Dermis blood vessel endothelial cell (primary cell): ENCODE measurements at regions not wholly inside any gene's neighbourhood (a gene's known extent, or its start where the extent isn't known, plus 50 kb on each side); places are given as distances from the start of the nearest gene placed in this dataset.
"Not testable (repeated sequence)": the region's sequence is repeated elsewhere in the genome, so short reads cannot be mapped to it uniquely, and the experiment has no call there.

ENCODE experiments used
- DNase-seq: peaks from one replicate; pipeline ENCODE4 v3.0.0; 2010

- DNase-seq, result no peak
Observed at GRCh38 chr2:142571934-142572333, 305.5 kb upstream of the KYNU start.

GRCh38 chr2:142562900-142563299 is 314.6 kb upstream of the KYNU start:
- no peak for DNase-seq

DNA sequence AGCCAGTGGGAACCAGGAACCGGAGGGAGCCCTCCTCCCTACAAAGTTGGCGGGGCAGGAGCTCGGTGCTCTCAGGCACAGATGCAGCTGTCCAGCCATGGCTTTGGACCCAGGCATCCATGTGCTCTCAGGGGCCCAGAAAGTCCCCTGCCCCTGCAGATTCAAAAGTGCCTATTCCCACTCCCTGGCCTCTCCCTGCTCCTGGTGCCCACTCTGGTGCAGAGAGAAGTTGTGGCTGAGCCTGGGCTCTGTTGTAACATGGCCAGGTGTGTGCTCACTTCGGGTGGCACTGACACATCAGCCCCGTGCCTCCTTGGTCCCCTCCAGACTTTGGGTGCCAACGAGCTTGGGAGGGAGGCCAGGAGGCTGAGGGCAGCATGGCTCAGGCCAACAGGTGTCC is 315.8 kb upstream of the KYNU start:
- no peak for DNase-seq

DNA sequence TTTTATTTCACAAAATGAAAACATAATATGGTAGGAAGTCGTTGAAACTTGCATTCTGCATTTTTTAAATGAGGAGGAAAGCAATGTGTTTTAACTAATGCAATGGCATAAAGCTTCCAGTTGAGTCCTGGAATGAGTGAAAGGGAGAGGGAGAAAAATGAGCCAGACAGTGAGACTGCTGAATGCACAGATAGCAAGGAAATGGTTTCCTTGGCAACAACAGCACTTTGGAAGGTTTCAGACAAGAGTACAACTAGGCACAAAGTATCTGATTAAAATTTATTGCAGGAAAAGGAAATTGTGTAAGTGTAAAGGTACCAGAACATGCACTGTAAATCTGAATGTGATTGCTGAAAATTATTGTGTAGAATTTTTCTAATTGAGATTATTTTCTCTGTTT is 320.1 kb upstream of the KYNU start:
- DNase-seq, result no peak

DNA sequence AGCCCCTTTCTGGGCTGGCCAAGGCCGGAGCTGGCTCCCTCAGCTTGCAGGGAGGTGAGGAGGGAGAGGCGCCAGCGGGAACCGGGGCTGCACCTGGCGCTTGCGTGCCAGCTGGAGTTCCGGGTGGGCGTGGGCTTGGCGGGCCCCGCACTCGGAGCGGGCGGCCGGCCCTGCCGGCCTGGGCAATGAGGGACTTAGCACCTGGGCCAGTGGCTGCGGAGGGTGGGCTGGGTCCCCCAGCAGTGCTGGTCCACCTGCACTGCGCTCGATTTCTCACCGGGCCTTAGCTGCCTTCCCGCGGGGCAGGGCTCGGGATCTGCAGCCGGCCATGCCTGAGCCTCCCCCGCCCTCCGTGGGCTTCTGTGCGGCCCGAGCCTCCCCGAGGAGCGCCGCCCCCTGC is 331.5 kb upstream of the KYNU start:
- DNase-seq, result not testable (repeated sequence)

DNA sequence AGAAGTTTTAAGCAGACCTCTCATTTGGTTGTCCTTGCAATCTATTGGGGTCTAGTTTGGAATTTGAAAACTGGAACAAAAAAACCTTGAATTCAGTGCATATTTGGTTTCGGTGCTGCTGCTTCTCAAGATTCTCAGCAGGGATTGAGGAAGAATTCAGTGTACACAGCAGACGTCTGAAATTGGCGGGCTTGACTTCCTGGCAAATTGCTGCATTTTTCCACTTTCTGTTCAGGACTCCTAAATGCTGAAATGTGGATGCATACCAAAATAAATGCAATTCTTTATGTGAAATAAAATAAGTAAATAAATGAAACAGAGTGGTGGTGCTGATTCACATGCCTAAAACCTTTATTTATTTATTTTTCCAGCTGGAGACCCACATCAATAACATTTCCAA is 332.4 kb upstream of the KYNU start:
- no peak for DNase-seq

GRCh38 chr2:142544173-142544572 is 333.3 kb upstream of the KYNU start:
- DNase-seq, result no peak

DNA sequence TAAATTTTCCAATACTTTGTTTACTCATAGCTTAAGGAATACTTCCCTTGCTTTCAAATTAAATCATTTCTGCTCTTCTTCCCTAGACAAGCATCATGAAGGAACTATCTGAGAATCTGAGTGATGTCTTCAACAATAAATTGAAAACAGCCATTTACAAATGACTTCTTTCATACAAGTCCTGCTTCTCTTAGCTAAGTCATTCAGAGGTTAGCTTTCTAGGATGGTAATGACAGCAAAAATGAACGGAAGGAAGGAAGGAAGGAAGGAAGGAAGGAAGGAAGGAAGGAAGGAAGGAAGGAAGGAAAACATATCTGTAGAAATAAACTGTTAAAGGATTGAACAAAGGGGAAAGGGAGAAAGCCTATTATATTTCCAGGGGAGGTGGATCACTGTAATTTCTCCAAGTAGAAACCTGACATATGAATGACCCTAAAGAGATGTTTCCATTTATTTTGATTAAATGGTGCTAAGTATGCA is 335.0 kb upstream of the KYNU start:
- no peak for DNase-seq

DNA sequence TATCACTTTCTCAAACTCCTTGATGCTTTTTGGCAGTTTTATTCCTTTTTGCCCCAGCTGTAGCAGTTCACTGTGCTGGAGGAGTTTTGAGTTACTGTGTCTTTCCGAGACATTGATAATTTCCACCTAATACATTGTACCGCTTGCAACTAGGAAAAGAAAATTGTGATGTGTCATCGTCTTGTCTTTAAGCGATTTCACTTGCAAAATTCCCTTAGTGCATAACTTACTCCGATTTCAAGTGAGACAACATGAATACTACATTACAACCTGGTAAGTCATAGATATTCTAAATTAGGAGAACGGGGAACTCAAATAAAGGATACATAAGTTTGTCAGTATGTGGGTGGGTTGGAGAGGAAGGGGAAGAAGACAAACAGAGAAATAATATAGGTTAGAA is 340.5 kb upstream of the KYNU start:
- no peak for DNase-seq

DNA sequence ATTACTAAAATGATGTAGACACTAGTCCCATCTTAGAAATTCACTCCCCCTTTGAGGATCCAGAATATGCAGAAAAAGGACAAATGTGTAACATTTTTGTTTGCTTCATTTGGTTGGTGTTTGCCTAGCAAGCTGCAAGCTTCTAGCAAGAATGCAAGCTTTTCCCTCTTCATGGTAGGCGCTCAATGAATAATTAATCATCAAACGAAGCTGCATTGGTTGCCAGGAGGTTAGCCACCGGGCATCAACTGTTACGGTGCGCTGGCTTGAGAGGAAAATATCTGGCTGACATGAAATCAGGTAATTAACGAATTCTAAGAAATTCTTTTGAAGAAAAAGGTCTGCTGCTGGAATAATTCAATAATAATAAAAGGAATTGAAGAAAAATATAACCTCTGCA is 341.0 kb upstream of the KYNU start:
- DNase-seq, result no peak

DNA sequence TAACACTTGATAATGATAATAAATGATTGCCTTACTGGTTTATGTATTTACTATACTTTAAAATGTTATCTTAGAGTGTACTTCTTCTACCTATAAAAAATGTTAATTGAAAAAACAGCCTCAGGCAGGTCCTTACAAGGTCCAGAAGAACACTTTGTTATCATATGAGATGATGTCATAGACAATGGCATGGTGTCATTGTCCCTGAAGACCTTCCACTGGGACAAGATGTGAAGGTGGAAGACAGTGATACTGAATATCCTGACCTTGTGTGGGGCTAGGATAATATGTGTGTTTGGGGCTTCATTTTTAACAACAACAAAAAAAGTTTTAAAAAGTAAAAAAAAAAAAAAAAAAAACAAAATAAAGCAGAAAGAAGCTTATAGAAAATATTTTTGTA is 342.2 kb upstream of the KYNU start:
- DNase-seq, result no peak

- no peak for DNase-seq
Observed at GRCh38 chr2:142533177-142533576, 344.3 kb upstream of the KYNU start.

- no peak for DNase-seq
Observed at GRCh38 chr2:142531377-142531776, 346.1 kb upstream of the KYNU start.

GRCh38 chr2:142525720-142526119 is 351.7 kb upstream of the KYNU start:
- DNase-seq, result no peak

DNA sequence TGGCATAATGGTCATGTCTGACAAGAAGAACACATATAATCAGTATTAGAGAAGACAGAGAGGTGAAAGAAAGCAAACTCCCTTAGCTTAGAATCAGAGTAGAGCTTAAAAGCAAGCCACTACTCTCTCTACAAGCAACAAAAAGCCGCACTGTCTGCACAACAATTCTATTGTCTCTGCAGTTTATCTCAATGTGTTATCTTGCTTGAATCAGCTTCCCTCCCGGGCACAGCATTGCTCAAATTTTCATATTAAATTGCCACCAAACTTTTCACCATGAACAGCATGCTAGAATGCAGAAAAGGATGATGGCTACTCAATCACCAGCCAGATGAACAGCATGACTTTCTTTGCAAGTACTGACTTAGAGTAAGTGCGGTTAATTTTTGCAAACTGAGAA is 356.0 kb upstream of the KYNU start:
- DNase-seq, result no peak

- DNase-seq, result no peak
Observed at GRCh38 chr2:142515493-142515892, 362.0 kb upstream of the KYNU start.

DNA sequence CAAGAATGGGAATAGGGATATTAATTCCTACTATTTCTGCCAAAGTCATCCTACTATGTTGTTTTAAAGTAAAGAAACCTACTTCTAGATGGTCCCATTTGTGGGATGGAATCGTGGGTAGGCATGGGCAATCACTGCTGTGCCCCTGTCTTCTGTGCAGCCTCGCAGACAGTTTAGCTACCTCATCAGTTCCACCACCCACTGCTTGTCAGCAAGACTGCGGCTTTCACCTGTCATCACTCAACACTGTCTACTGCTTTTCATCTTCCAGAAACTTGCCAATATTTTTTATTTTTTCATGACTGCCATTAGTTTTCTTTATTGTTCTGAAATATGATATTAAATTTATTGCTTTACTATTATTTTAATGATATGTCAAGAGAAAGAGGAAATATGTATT is 368.1 kb upstream of the KYNU start:
- no peak for DNase-seq

- no peak for DNase-seq
Observed at GRCh38 chr2:142504754-142505153, 372.7 kb upstream of the KYNU start.

DNA sequence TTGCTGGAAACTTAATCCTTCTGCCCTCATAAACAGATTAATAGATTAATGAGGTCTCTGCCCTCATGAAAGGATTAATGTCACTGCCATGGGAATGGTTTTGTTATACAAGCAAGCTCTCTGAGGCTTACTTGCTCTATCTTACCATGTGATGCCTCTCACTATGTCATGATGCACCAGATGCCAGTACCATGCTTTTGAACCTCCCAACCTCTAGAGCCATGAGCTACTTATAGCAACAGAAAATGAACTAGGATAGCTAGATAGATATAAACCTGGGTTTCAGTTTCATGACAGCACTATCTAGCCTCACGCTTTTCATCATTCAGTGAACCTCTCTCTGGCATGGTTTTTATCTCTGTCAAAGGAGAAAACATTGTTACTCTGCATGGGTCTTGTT is 371.6 kb upstream of the LRP1B start:
- DNase-seq, result no peak

- DNase-seq, result no peak
Observed at GRCh38 chr2:142495141-142495540, 364.3 kb upstream of the LRP1B start.

DNA sequence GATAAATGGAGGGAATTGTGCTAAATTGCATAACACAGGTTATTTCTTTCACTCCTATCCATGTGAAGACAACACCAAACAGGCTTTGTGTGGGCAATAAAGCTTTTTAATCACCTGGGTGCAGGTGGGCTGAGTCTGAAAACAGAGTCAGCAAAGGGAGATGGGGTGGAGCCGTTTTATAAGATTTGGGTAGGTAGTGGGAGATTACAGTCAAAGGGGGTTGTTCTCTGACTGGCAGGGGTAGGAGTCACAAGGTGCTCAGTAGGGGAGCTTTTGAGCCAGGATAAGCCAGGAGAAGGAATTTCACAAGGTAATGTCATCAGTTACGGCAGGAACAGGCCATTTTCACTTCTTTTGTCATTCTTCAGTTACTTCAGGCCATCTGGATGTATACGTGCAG is 358.8 kb upstream of the LRP1B start:
- not testable (repeated sequence) for DNase-seq

DNA sequence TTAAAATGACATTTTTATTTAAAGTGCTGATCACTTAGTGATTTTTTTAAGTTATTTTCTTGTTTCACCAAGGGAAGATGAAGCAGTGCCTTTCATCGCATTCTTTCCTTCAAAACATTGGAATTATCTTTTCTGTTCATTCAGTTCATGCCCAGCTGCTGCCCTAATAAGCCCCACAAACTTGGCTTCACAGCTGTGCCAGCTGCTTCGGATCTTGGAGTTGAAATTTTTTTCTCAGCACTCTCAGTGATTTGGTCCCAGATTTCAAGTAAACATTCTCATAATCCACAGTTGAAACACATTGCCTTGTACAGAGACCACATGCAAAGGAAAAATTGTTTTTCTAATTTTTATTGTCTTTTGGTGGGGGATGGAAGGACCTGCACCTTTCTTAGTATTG is 353.3 kb upstream of the LRP1B start:
- DNase-seq, result no peak

DNA sequence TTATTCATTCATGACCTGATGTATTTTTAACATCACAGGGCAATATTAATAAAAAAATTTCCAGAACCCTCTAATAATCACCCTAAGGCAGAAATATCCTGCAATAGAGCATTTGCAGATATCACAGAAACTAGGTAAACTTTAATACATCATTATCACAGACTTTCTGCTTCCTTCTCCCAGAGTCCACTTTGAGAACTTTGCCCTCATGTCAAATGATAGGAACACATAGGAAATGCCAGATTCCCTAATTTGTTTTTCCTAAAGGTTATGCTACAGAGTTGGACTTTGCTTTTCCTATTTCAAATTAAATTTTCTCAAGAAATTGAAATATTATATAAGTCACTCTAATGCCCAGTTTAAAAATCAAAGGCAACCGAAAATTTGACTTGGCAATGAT is 352.8 kb upstream of the LRP1B start:
- no peak for DNase-seq

DNA sequence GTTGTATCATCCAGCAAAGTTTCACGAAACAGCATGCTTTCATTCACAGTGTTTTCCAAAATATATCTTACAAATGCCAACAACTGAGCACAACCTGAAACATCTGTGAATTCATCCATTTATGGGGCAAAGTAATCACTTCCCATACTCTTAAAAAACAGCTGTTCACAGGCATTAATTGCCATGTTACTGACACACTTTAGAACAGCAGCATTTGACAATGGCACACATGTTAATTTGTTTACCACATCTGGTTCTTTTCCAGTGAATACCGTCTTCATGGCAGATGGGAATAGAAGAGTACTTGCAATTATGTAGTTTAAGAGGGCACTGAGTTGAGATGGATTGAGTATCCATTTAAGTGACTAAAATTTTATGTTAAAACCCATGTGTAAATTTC is 347.4 kb upstream of the LRP1B start:
- DNase-seq, result no peak

DNA sequence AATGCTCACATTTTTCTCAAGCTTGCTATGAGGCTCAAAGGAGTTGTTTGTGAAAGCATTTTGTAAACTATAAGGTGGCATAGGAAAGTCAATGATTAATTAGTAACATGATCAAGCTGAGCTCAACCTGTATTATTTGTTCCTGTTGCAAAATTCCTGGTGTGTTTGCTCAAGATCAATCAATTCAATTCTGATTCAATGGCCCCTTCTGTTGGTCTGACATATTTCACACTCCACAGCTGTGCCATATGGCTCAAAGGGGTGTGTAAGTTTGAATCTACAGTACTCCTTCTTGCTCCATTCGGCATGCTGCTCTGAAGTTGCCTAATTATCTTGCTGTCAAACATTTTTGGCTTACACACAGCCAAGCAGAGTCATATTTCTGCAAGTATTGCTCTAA is 341.6 kb upstream of the LRP1B start:
- no peak for DNase-seq

DNA sequence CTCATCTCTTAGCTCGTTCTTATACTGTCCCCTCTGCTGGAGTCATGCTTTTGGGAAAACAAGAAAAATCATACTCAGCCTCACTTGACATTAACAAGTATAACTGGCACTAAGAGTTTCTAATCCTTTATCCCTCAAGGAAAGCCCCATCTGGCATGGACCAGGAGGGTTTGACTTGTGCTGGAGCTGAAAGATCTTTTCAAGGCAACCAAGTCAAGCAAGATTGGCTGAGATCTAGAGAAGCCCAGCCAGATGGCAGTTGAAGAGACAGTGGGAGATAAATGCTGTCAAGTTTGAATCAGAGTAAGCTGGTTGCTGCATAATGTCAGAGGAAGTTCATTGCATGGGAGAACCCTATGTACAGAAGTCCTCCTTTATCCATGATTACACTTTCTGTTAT is 336.5 kb upstream of the LRP1B start:
- DNase-seq, result no peak
